Epidermal melanocyte (primary cell): ENCODE measurements at regions not wholly inside any gene's neighbourhood (a gene's known extent, or its start where the extent isn't known, plus 50 kb on each side); places are given as distances from the start of the nearest gene placed in this dataset.

Source experiments
- DNase-seq: peaks from one replicate; pipeline ENCODE4 v3.0.0; 2011; ENCODE audit warnings: low spot score; ENCODE audit not compliant: insufficient read length

- no peak for DNase-seq
Measured at GRCh38 chr2:191559569-191559968, 118.4 kb upstream of the NABP1 start.

GRCh38 chr2:191560411-191560980 is 117.4 kb upstream of the NABP1 start:
- no peak for DNase-seq

DNA sequence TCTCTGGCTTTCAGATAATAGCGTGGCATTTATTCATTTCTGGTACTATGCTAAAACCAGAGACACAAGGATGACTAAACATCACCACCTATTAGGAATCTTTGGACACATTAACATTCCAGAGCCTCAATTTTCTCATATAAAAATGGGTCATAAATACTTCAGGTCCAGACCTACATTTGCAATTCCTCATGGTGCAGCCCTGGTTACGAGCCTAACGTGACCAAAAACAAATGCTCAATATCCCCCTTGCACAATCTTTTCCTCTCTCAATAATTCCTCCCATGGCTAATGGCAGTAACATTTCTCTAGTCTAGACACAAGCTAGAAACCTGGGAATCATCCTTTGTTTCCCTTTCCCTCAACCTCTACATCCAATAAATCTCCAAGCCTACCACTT is 112.8 kb upstream of the NABP1 start:
- DNase-seq, result no peak

- no peak for DNase-seq
Measured at GRCh38 chr2:191565647-191566198, 112.2 kb upstream of the NABP1 start.

GRCh38 chr2:191566344-191566743 is 111.6 kb upstream of the NABP1 start:
- peak; percentile 78 for DNase-seq

GRCh38 chr2:191567206-191567605 is 110.7 kb upstream of the NABP1 start:
- no peak for DNase-seq

DNA sequence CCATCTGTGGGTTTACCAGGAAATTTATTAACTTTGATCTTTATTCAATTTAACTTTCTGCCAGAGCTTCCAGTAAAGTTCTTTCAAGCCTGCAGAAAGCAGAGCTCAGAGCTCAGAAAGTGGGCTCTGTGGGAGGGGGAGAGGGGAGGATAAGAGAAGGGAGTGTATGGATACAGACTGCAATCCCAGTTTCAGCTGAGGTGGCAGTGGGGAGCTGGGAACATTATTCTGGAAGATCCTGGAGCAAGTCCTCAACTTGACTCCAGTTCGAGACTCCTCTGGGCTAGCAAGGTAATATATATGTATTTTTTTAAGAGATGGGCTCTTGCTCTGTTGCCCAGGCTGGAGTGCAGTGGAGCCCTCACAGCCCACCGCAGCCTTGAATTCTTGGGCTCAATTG is 108.9 kb upstream of the NABP1 start:
- no peak for DNase-seq

GRCh38 chr2:191571163-191571769 is 106.7 kb upstream of the NABP1 start:
- DNase-seq, result no peak

GRCh38 chr2:191572319-191572718 is 105.6 kb upstream of the NABP1 start:
- DNase-seq, result no peak

DNA sequence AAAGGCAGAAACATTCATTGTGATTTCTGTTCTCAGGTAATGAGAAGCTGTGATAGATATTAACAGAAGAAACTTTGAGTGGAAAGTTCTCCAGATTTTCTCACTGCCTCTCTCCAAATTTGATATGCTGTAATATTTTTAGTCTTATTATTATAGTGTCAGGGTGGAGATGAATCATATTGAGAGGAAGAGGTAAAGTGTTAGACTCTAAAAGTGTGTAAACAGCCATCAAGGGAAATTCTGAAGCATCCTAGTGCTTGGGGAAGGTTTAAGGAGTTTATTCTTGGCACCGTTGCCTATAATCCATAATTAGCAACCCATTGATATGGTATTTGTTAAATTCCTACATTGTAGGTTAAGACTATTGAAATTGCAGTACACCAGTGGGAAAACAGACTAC is 104.7 kb upstream of the NABP1 start:
- DNase-seq, result no peak

- DNase-seq, result no peak
Measured at GRCh38 chr2:191574232-191574631, 103.7 kb upstream of the NABP1 start.

DNA sequence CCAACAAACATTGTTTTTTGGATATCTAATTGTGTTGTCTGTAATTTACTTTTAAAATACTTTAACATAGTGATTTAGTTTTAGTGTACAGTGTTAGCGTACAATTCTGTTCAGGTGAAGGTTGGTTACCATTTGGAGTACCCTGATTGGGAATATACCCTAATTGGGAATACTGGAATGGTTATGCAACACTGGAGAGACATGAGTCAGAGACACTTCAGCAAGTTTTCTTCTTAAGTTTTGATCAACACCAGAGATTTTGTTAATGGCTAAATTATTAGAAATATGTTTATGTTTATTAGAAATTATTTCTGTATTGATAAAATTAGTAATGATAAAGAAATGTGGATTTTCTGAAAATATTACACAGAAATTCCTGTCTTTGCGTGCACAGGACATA is 100.3 kb upstream of the NABP1 start:
- no peak for DNase-seq

DNA sequence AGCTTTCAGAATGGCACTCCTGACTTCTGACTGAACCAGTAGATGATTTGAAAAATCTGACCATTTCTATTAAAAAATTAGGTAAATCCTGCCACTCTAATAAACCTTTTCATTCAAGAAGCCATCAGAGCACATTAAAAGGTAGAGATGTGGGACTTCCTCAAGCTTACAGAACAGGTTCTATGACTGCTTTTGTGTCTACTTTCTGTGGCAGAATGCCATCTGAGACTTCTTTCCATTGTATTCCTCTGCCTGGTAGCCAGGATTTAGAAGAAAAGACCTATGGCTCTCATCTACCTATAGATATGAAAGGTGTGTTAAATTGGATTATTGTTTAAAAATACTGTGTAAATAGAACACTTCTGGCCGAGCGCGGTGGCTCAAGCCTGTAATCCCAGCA is 99.9 kb upstream of the NABP1 start:
- no peak for DNase-seq

DNA sequence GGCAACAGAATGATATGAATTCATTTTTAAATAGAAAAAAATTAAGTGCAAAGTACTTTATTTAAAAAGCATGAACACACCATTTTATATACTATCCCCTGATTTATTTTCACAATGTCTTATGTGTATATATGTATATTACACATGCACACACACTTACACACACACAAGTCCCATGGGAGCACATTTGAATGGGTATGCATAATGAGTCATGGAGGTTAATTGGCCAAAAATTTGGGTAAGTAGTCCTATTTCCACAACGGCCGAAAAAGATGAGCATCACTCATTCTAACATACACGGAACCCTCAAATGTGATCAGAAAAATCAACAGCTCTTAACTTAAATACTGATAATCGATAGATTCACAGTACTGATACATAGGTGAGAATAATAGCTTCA is 97.4 kb upstream of the NABP1 start:
- DNase-seq, result no peak

DNA sequence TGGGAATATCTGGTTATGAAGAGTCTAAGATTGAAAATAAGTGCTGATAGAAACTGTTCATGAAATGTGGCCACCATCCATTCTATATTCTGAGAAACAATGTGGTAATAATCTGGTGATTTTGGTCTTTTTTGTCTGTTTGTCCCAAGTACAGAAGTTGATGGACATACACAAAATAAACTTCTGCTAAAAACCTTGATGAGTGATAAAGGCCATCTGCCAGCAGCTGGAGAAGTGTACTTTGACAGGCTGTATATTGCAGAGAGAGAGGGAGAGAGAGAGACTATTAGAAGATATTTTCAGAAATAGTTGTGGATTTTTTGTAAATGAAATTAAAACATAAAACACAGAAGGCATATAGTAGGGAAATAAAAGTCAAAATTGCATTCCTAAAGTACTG is 96.9 kb upstream of the NABP1 start:
- no peak for DNase-seq

DNA sequence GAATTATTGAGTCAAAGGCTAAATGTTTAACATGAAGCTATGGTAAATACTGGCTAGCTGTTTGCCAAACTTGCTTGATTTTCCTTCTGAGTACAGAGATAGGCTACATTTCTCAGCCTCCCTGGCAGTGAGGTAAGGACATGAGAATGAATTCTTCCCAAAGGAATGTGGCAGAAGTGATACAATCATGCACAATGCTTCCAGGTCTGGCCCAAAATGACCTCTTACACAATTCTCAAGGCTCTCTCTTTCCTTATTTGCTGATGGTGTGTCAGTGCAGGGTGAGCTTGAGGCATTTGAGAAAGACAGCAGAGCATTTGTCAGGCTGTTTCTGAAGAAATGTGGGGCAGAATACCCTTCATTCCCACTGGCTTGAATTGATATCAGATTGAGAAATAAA is 95.6 kb upstream of the NABP1 start:
- no peak for DNase-seq

- DNase-seq, result no peak
Measured at GRCh38 chr2:191591025-191591424, 86.9 kb upstream of the NABP1 start.

DNA sequence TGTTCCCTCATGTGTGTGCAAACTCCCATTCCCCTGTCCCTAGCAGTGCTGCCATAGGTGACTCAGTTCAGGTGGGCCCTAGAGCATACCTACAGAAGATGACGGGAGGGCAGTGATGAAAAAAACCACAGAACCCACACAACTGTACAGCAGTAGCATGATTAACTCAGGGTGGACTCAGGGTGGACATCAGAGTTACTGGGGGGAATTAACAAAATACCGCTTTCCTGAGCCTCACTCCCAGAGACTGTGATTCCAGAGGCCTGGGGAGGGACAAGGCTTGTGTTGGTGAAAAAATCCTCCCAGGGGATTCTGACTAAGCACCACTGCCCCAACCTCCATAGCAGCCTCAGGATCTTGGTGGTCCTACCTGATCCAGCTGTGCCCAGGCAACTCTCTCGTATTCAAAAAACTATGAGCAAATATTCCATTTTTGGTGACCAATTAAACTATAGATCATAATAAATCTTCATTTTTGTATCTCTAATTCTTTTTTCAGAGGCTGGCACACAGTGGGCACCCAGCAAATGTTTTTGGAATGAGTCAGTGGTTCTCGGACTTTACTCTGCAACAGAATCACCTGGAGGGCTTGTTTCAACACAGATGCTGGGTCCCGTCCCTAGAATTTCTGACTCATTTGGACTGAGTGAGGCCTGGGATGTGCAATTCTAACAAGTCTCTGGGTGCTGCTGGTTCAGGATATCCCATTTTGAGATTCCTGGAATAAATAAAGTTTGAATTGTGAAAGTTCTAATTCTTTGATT is 84.1 kb upstream of the NABP1 start:
- no peak for DNase-seq

- DNase-seq, result no peak
Measured at GRCh38 chr2:191597186-191597751, 80.7 kb upstream of the NABP1 start.

- DNase-seq, result no peak
Measured at GRCh38 chr2:191598296-191598695, 79.6 kb upstream of the NABP1 start.

DNA sequence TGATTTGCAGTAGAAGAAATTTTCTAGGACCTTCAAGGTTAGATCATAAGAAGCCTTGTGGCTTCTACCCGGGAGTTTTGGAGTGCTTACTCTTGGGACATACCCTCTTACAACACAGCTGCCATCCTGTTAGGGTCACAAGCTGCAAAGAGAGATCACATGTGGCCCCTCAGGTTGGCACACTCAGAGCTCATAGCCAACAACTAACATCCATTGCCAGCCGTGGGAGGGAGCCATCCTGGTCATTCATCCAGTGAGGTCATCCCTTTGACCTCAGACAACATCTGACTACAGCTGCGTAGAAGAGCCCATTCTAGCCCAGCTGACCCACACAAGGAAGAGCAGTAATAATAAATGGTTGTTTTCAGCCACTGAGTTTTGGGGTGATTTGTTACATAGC is 76.9 kb upstream of the NABP1 start:
- no peak for DNase-seq

DNA sequence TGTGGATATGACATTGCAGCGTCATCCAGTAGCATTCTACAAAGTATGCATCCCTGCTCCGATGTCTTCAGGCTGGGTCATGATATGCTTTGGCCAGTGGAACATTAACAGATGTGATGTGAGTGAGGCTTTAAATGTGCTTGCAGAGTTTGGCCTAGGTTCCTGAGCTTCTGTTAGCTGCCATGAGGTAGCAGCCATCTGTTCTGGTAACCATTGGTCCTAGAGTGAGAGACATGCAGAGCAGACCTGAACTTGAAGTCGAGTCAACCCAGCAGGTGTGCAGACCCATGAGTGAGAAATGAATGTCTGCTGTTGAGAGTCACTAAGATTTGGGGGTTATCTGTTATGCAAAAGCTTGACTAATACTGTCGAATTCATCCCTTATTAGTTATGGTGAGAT is 73.8 kb upstream of the NABP1 start:
- DNase-seq, result no peak
